HepG2 (cell line): ENCODE measurements at regions not wholly inside any gene's neighbourhood (a gene's known extent, or its start where the extent isn't known, plus 50 kb on each side); places are given as distances from the start of the nearest gene placed in this dataset.

Experiments
- ATAC-seq: fragments of 200-7000 bp; cut with Tn5 transposase; 3 replicates; pipeline ENCODE4 v1.9.1; 2020; ENCODE audit warnings: mild to moderate bottlenecking, moderate library complexity
- BruUV-seq: library from RNA; stranded (reverse); fragments of 400-500 nt; replicated peaks from 2 replicates; lab custom pipeline; 2021; lab: Mats Ljungman, UMichigan
- CTCF ChIA-PET: fragments of 300-600 bp; formaldehyde crosslinking; extraction: SDS; loops from one replicate; lab custom pipeline; 2021; ENCODE audit warnings: low total read pairs, inconsistent platforms, low intra/inter-chr PET ratio; lab: Yijun Ruan, JAX
- POLR2A ChIA-PET: fragments of 350-600 bp; sonication (Branson Sonifier 250); formaldehyde crosslinking; loops from one replicate; lab custom pipeline; 2020; ENCODE audit warnings: antibody characterized with exemption, inconsistent platforms; lab: Yijun Ruan, JAX
- DNase-seq: peaks from one replicate; pipeline ENCODE4 v3.0.0-alpha.2; 2015; ENCODE audit warnings: low spot score
- FAIRE-seq: peaks from 3 replicates; lab custom pipeline; 2011; peaks lifted over from hg19 to GRCh38; lab: Jason Lieb, UNC
- H2AFZ ChIP-seq: one replicate; pipeline ENCODE4 v1.6.1; 2011; ENCODE audit warnings: low read length, inconsistent platforms
- H3K27ac ChIP-seq: fragments of 300-600 bp; 3 replicates; pipeline ENCODE4 v1.8.0; 2011; ENCODE audit warnings: mixed run types, mild to moderate bottlenecking, mixed read lengths, low read length, inconsistent platforms; ENCODE audit not compliant: insufficient read depth; ENCODE audit errors: extremely low read length
- H3K27me3 ChIP-seq, 2 experiments: fragments of 200-600 bp in 1 of 2; 2 replicates in 1 of 2; 3 replicates in 1 of 2; pipeline versions ENCODE4 v1.6.0 to v1.8.0; 2011; ENCODE audit warnings: low read length in 2 of 2, mild to moderate bottlenecking in 2 of 2, moderate library complexity in 2 of 2, inconsistent platforms in 1 of 2; ENCODE audit not compliant: insufficient read depth in 2 of 2, control insufficient read depth in 1 of 2
- H3K36me3 ChIP-seq, 2 experiments: fragments of 200-600 bp in 1 of 2; replicated peaks in 1 of 2; 2 replicates in 1 of 2; 3 replicates in 1 of 2; pipeline versions ENCODE4 v1.5.1 to v1.8.0; 2011; ENCODE audit warnings: low read length in 2 of 2, inconsistent platforms in 1 of 2; ENCODE audit not compliant: insufficient read depth in 2 of 2, control insufficient read depth in 1 of 2
- H3K4me1 ChIP-seq: 2 replicates; pipeline ENCODE4 v1.5.1; 2012; ENCODE audit warnings: low read length, inconsistent platforms; ENCODE audit not compliant: insufficient read depth
- H3K4me2 ChIP-seq: 2 replicates; pipeline ENCODE4 v1.6.0; 2011; ENCODE audit warnings: low read depth, low read length, inconsistent platforms
- H3K4me3 ChIP-seq, 3 experiments: fragments of 200-600 bp in 1 of 3; sonication (generic), shearing (Covaris generic) in 1 of 3; replicated peaks in 1 of 3; 2 replicates each; pipeline ENCODE4 v1.5.1; 2011 to 2016; ENCODE audit warnings: low read length in 3 of 3, inconsistent platforms in 2 of 3, low read depth in 2 of 3, mild to moderate bottlenecking in 2 of 3, control low read depth in 1 of 3, mixed read lengths in 1 of 3; ENCODE audit not compliant: insufficient read depth in 1 of 3
- H3K79me2 ChIP-seq: one replicate; pipeline ENCODE4 v1.6.1; 2011; ENCODE audit warnings: low read length, inconsistent platforms; ENCODE audit not compliant: insufficient read depth
- H3K9ac ChIP-seq: 2 replicates; pipeline ENCODE4 v1.6.0; 2011; ENCODE audit warnings: mild to moderate bottlenecking, low read depth, low read length, inconsistent platforms; ENCODE audit not compliant: insufficient read depth
- H3K9me3 ChIP-seq: 2 replicates; pipeline ENCODE4 v1.5.1; 2012; ENCODE audit warnings: mild to moderate bottlenecking, low read length
- H4K20me1 ChIP-seq: 2 replicates; pipeline ENCODE4 v1.6.0; 2011; ENCODE audit warnings: inconsistent platforms, mild to moderate bottlenecking, low read length, moderate library complexity; ENCODE audit not compliant: insufficient read depth
- FOXP1 ChIP-seq, 2 experiments: fragments of 450-650 bp in 1 of 2; IDR thresholded peaks; 2 replicates each; pipeline ENCODE4 v1.6.1; 2017 to 2018; ENCODE audit warnings: antibody characterized with exemption in 1 of 2
- GATAD2A ChIP-seq: IDR thresholded peaks from 2 replicates; pipeline ENCODE4 v1.6.1; 2016
- GPBP1L1 ChIP-seq: sonication (generic); formaldehyde crosslinking; IDR thresholded peaks from 2 replicates; pipeline ENCODE4 v1.5.0; 2020; ENCODE audit warnings: mild to moderate bottlenecking, missing genetic modification reagents
- IKZF4 ChIP-seq: sonication (generic); formaldehyde crosslinking; IDR thresholded peaks from 2 replicates; pipeline ENCODE4 v1.5.1; 2020; ENCODE audit warnings: borderline replicate concordance, mild to moderate bottlenecking, low read depth, missing genetic modification reagents; ENCODE audit errors: not compliant biosample characterization
- ISL2 ChIP-seq: sonication (generic); formaldehyde crosslinking; IDR thresholded peaks from 2 replicates; pipeline ENCODE4 v1.5.0; 2020; ENCODE audit warnings: missing genetic modification reagents
- NONO ChIP-seq, 2 experiments: fragments of 450-650 bp in 1 of 2; sonication (generic) in 1 of 2; formaldehyde crosslinking in 1 of 2; IDR thresholded peaks in 1 of 2; conservative IDR thresholded peaks in 1 of 2; 2 replicates each; pipeline versions ENCODE4 v1.6.1 to v1.8.0; 2017 to 2022; ENCODE audit warnings: mild to moderate bottlenecking in 1 of 2, missing genetic modification reagents in 1 of 2, moderate library complexity in 1 of 2
- RBM22 ChIP-seq: fragments of 200-400 bp; formaldehyde crosslinking; optimal IDR thresholded peaks from 2 replicates; pipeline ENCODE3; 2017; ENCODE audit warnings: mild to moderate bottlenecking, low read length, moderate library complexity
- ZNF430 ChIP-seq: sonication (generic); formaldehyde crosslinking; IDR thresholded peaks from 2 replicates; pipeline ENCODE4 v1.9.0; 2021; ENCODE audit warnings: mild to moderate bottlenecking, missing genetic modification reagents
- ZNF557 ChIP-seq: sonication (generic); formaldehyde crosslinking; IDR thresholded peaks from 2 replicates; pipeline ENCODE4 v1.4.0; 2020; ENCODE audit warnings: missing genetic modification reagents
- WGBS: methylation state at CpG from one replicate; pipeline ENCODE4 v1.1.6; 2017; ENCODE audit warnings: low lambda C conversion rate; 5-methylcytosine and 5-hydroxymethylcytosine counted together
- in situ Hi-C: cut with HindIII; loops from 2 replicates; pipeline ENCODE4 v1.10.0; 2017; ENCODE audit warnings: low pct_unique_long_range_greater_than_20kb; ENCODE audit not compliant: extremely low pct_ligation_motif_present
- intact Hi-C: fragments of 100-400 bp; cut with micrococcal nuclease; formaldehyde crosslinking; loops from one replicate; pipeline ENCODE4 v1.10.0; 2022; ENCODE audit not compliant: unreplicated experiment
- TF ChIP-seq, protein P1 (sequence below): sonication (generic); formaldehyde crosslinking; IDR thresholded peaks from 2 replicates; pipeline ENCODE4 v1.8.0; 2022; ENCODE audit warnings: mild to moderate bottlenecking, missing genetic modification reagents, moderate library complexity

DNA sequence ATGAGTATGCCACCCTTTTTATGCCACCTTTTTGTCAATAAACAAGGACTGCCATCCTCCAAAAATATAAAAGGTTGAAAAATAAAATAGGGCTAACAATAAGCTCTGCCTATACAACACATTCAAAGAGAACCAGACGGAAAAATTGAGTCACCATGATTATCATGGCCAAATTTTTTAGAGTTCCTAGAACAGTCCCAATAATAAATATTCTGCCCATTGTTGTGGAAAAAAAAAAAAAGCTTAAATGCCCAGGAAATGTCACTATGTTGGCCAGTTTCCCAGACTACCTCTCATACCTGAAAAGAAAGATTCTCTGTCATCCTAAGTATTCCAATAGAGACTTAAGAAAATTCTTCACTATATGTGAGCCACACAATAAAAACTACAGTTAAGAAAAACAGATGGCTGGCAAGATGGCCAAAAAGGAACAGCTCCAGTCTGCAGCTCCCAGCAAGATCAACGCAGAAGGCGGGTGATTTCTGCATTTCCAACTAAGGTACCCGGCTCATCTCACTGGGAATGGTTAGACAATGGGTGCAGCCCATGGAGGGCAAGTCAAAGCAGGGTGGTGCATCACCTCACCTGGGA, 149.0 kb downstream of the TMEM161B start:
- H3K9ac ChIP-seq, result no peak overlapping the region
- no peak overlapping the region for H3K4me2 ChIP-seq
- H3K4me1 ChIP-seq, result peaks cover 10% of the 10 kb centered on the region
- 50% methylated on average over 4 of the region's 4 CpGs for WGBS
- H3K9me3 ChIP-seq, result no peaks in the 10 kb centered on the region
- intact Hi-C loops, result no loop called here
- H3K27me3 ChIP-seq, result no peaks in the 10 kb centered on the region
- in situ Hi-C loops, result no loop called here
- no peak for FAIRE-seq
- TF ChIP-seq GPBP1L1 (CRISPR knock-in tag) (no peak), RBM22 (no peak), GATAD2A (no peak), ZNF430 (CRISPR knock-in tag) (no peak), ISL2 (CRISPR knock-in tag) (no peak), ZNF557 (CRISPR knock-in tag) (no peak), IKZF4 (CRISPR knock-in tag) (no peak), NONO (IDR thresholded peaks at IDR 0.05) (no peak), NONO (CRISPR knock-in tag; conservative IDR thresholded peaks at IDR 0.05) (no peak), FOXP1 (IDR thresholded peaks at IDR 0.05) (no peak), FOXP1 (CRISPR knock-in tag; IDR thresholded peaks at IDR 0.05) (no peak)
- TF ChIP-seq, protein P1, sequence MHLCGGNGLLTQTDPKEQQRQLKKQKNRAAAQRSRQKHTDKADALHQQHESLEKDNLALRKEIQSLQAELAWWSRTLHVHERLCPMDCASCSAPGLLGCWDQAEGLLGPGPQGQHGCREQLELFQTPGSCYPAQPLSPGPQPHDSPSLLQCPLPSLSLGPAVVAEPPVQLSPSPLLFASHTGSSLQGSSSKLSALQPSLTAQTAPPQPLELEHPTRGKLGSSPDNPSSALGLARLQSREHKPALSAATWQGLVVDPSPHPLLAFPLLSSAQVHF (CRISPR knock-in tag), result no peak
- CTCF ChIA-PET, result no interaction called here
- H3K27ac ChIP-seq, result no peak overlapping the region
- no peaks in the 10 kb centered on the region for H4K20me1 ChIP-seq
- H3K4me3 ChIP-seq, result no peak overlapping the region
- no peaks in the 10 kb centered on the region for H3K79me2 ChIP-seq
- DNase-seq, result no peak
- no peak for ATAC-seq
- no TSS peak for BruUV-seq
- POLR2A ChIA-PET, result no interaction called here
- no peaks in the 10 kb centered on the region for H3K36me3 ChIP-seq
- no peak overlapping the region for H2AFZ ChIP-seq
